ENCODE measurements at regions not wholly inside any gene's neighbourhood (a gene's known extent, or its start where the extent isn't known, plus 50 kb on each side); places are given as distances from the start of the nearest gene placed in this dataset.

- H2AFZ ChIP-seq (ENCODE audit: low read depth, low read length): no peak overlapping the region
Measured at GRCh38 chr1:166675213-166675612, 164.1 kb upstream of the POGK start.

GRCh38 chr1:166676981-166677380 is 162.3 kb upstream of the POGK start:
- Histone ChIP-seq H2AFZ (ENCODE audit: low read depth, low read length) (no peak overlapping the region), H3K4me3 (ENCODE audit: low read length) (no peak overlapping the region), H3K9me3 (ENCODE audit: low read length) (no peaks in the 10 kb centered on the region), H3K9me2 (ENCODE audit: insufficient read depth, low read length) (no peaks in the 10 kb centered on the region), H3K9ac (ENCODE audit: low read length) (no peak overlapping the region), H3K27ac (ENCODE audit: low read length) (no peak overlapping the region), H3K36me3 (ENCODE audit: insufficient read depth, low read length) (no peaks in the 10 kb centered on the region), H4K20me1 (ENCODE audit: insufficient read depth) (no peaks in the 10 kb centered on the region), H3F3A (ENCODE audit: insufficient read depth, low read length, poor library complexity, severe bottlenecking) (no peaks in the 10 kb centered on the region), H3K4me2 (ENCODE audit: low read length) (no peak overlapping the region), H3K27me3 (ENCODE audit: insufficient read depth, low read depth, low read length) (no peaks in the 10 kb centered on the region), H3K79me2 (replicated peaks; ENCODE audit: insufficient read depth, low read length) (no peaks in the 10 kb centered on the region)
- TF ChIP-seq MXI1 (conservative IDR thresholded peaks at IDR 0.05; ENCODE audit: poor library complexity, severe bottlenecking): no peak

More at GRCh38 chr1:166675213-166675612, 164.1 kb upstream of the POGK start:
- Histone ChIP-seq H3K9ac (ENCODE audit: low read length) (no peak overlapping the region), H3K9me3 (ENCODE audit: low read length) (no peaks in the 10 kb centered on the region), H3K79me2 (replicated peaks; ENCODE audit: insufficient read depth, low read length) (no peaks in the 10 kb centered on the region), H3K27me3 (ENCODE audit: insufficient read depth, low read depth, low read length) (no peaks in the 10 kb centered on the region), H3K4me2 (ENCODE audit: low read length) (no peak overlapping the region), H4K20me1 (ENCODE audit: insufficient read depth) (no peaks in the 10 kb centered on the region), H3K36me3 (ENCODE audit: insufficient read depth, low read length) (no peaks in the 10 kb centered on the region), H3K27ac (ENCODE audit: low read length) (no peak overlapping the region), H3K9me2 (ENCODE audit: insufficient read depth, low read length) (no peaks in the 10 kb centered on the region), H3F3A (ENCODE audit: insufficient read depth, low read length, poor library complexity, severe bottlenecking) (no peaks in the 10 kb centered on the region), H3K4me3 (ENCODE audit: low read length) (no peak overlapping the region)
- TF ChIP-seq SMC3 (conservative IDR thresholded peaks at IDR 0.05; ENCODE audit: poor library complexity): no peak
- no peak for TF ChIP-seq POLR2AphosphoS5 (IDR thresholded peaks at IDR 0.05)
- no peak for TF ChIP-seq EP300 (conservative IDR thresholded peaks at IDR 0.05; ENCODE audit: poor library complexity, severe bottlenecking)
- no peak for TF ChIP-seq RAD21 (conservative IDR thresholded peaks at IDR 0.05)
- TF ChIP-seq, protein P1, sequence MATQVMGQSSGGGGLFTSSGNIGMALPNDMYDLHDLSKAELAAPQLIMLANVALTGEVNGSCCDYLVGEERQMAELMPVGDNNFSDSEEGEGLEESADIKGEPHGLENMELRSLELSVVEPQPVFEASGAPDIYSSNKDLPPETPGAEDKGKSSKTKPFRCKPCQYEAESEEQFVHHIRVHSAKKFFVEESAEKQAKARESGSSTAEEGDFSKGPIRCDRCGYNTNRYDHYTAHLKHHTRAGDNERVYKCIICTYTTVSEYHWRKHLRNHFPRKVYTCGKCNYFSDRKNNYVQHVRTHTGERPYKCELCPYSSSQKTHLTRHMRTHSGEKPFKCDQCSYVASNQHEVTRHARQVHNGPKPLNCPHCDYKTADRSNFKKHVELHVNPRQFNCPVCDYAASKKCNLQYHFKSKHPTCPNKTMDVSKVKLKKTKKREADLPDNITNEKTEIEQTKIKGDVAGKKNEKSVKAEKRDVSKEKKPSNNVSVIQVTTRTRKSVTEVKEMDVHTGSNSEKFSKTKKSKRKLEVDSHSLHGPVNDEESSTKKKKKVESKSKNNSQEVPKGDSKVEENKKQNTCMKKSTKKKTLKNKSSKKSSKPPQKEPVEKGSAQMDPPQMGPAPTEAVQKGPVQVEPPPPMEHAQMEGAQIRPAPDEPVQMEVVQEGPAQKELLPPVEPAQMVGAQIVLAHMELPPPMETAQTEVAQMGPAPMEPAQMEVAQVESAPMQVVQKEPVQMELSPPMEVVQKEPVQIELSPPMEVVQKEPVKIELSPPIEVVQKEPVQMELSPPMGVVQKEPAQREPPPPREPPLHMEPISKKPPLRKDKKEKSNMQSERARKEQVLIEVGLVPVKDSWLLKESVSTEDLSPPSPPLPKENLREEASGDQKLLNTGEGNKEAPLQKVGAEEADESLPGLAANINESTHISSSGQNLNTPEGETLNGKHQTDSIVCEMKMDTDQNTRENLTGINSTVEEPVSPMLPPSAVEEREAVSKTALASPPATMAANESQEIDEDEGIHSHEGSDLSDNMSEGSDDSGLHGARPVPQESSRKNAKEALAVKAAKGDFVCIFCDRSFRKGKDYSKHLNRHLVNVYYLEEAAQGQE (IDR thresholded peaks at IDR 0.05; ENCODE audit: borderline replicate concordance): no peak
- no peak for TF ChIP-seq EZH2 (IDR thresholded peaks at IDR 0.05; ENCODE audit: borderline replicate concordance, insufficient read depth, low read length, poor library complexity, severe bottlenecking)
- no peak for TF ChIP-seq MXI1 (conservative IDR thresholded peaks at IDR 0.05; ENCODE audit: poor library complexity, severe bottlenecking)
- TF ChIP-seq, protein P2, sequence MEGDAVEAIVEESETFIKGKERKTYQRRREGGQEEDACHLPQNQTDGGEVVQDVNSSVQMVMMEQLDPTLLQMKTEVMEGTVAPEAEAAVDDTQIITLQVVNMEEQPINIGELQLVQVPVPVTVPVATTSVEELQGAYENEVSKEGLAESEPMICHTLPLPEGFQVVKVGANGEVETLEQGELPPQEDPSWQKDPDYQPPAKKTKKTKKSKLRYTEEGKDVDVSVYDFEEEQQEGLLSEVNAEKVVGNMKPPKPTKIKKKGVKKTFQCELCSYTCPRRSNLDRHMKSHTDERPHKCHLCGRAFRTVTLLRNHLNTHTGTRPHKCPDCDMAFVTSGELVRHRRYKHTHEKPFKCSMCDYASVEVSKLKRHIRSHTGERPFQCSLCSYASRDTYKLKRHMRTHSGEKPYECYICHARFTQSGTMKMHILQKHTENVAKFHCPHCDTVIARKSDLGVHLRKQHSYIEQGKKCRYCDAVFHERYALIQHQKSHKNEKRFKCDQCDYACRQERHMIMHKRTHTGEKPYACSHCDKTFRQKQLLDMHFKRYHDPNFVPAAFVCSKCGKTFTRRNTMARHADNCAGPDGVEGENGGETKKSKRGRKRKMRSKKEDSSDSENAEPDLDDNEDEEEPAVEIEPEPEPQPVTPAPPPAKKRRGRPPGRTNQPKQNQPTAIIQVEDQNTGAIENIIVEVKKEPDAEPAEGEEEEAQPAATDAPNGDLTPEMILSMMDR (IDR thresholded peaks at IDR 0.05; ENCODE audit: poor library complexity, severe bottlenecking): no peak
- TF ChIP-seq TAF1 (IDR thresholded peaks at IDR 0.05; ENCODE audit: low read depth): no peak

DNA sequence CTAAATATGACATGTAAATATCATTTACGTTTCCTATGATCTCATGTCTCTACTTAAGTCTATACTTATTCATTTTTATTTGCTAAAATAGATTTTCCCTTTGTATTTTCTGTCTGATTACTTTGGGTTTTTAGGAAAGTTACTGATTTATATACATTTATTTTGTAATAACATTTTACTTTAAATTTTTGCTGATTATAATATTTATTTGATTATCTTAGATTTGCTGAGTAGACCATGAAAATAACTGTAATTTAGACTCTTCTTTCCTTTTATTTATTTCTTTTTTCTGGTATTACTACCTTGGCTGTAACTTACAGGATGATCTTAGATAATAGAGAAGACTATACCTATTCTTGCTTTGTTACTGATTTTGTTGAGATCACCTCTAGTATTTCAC is 159.9 kb upstream of the POGK start:
- no peak for TF ChIP-seq SMC3 (conservative IDR thresholded peaks at IDR 0.05; ENCODE audit: poor library complexity)
- H3K9me3 ChIP-seq (ENCODE audit: low read length): no peaks in the 10 kb centered on the region
- no peaks in the 10 kb centered on the region for H4K20me1 ChIP-seq (ENCODE audit: insufficient read depth)
- H3K36me3 ChIP-seq (ENCODE audit: insufficient read depth, low read length): no peaks in the 10 kb centered on the region
- no peak overlapping the region for H2AFZ ChIP-seq (ENCODE audit: low read depth, low read length)
- no peak overlapping the region for H3K9ac ChIP-seq (ENCODE audit: low read length)
- no peak overlapping the region for H3K27ac ChIP-seq (ENCODE audit: low read length)
- H3K27me3 ChIP-seq (ENCODE audit: insufficient read depth, low read depth, low read length): no peaks in the 10 kb centered on the region
- H3K4me2 ChIP-seq (ENCODE audit: low read length): no peak overlapping the region
- no peak overlapping the region for H3K4me3 ChIP-seq (ENCODE audit: low read length)
- no peaks in the 10 kb centered on the region for H3K9me2 ChIP-seq (ENCODE audit: insufficient read depth, low read length)
- no peaks in the 10 kb centered on the region for H3F3A ChIP-seq (ENCODE audit: insufficient read depth, low read length, poor library complexity, severe bottlenecking)
- no peaks in the 10 kb centered on the region for H3K79me2 ChIP-seq (replicated peaks; ENCODE audit: insufficient read depth, low read length)

Data from neural cell (in vitro differentiated cells).